ENCODE measurements at regions not wholly inside any gene's neighbourhood (a gene's known extent, or its start where the extent isn't known, plus 50 kb on each side); places are given as distances from the start of the nearest gene placed in this dataset.
A peak's percentile ranks its signal among the peaks of the same experiment; 100 is the strongest.

GRCh38 chr3:113156816-113157333 lies 54.5 kb upstream of the BOC start:
- Histone ChIP-seq H3K4me3 (ENCODE audit: low read length in 2 of 2) (no peak overlapping the region), H4K8ac (ENCODE audit: low read depth, low read length) (no peak overlapping the region), H4K91ac (ENCODE audit: low read depth, low read length, poor library complexity) (no peak overlapping the region), H2BK15ac (ENCODE audit: low read length) (no peak overlapping the region), H2BK12ac (ENCODE audit: low read length) (no peak overlapping the region), H3K23ac (ENCODE audit: low read depth, low read length, poor library complexity) (no peak overlapping the region), H3K79me1 (ENCODE audit: low read depth, low read length) (no peaks in the 10 kb centered on the region), H3K14ac (ENCODE audit: low read length) (no peak overlapping the region), H2BK120ac (ENCODE audit: low read depth, low read length) (no peak overlapping the region), H3K4me1 (ENCODE audit: control insufficient read depth in 2 of 2, insufficient read depth in 1 of 2, low read depth in 1 of 2, low read length in 2 of 2) (peaks cover 1 to 11% of the 10 kb centered on the region in 2 donors), H3K36me3 (replicated peaks in 1 of 2; ENCODE audit: control insufficient read depth in 2 of 2, insufficient read depth in 2 of 2, low read length in 2 of 2) (no peaks in the 10 kb centered on the region), H2AK5ac (ENCODE audit: low read depth, low read length) (no peak overlapping the region), H2BK5ac (ENCODE audit: low read length) (no peak overlapping the region), H3K9me3 (replicated peaks in 1 of 2; ENCODE audit: control insufficient read depth in 2 of 2, insufficient read depth in 1 of 2, low read depth in 1 of 2, low read length in 2 of 2) (no peaks in the 10 kb centered on the region), H3K4me2 (ENCODE audit: insufficient read depth, low read length, poor library complexity, severe bottlenecking) (no peak overlapping the region), H3K18ac (ENCODE audit: low read length) (no peak overlapping the region), H3K4ac (ENCODE audit: low read length) (no peak overlapping the region), H3K9ac (ENCODE audit: low read depth, low read length, poor library complexity) (no peak overlapping the region), H3K27ac (replicated peaks; ENCODE audit: low read length) (no peak overlapping the region), H2AFZ (ENCODE audit: low read length) (no peak overlapping the region), H3K27me3 (ENCODE audit: control insufficient read depth in 3 of 3, insufficient read depth in 3 of 3, low read depth in 1 of 3, low read length in 3 of 3) (no peaks in the 10 kb centered on the region)
- no CpG with 5 or more reads among the region's 2 CpGs for WGBS, 2 donors (ENCODE audit: extremely low coverage in 2 of 2, insufficient read length in 2 of 2, insufficient replicate concordance in 1 of 2)
- no peak for DNase-seq (ENCODE audit: low spot score)

- Histone ChIP-seq H3K4me1 (ENCODE audit: control insufficient read depth in 2 of 2, insufficient read depth in 1 of 2, low read depth in 1 of 2, low read length in 2 of 2) (peaks cover 0 to 5% of the 10 kb centered on the region in 2 donors), H2BK12ac (ENCODE audit: low read length) (no peak overlapping the region), H3K9me3 (replicated peaks in 1 of 2; ENCODE audit: control insufficient read depth in 2 of 2, insufficient read depth in 1 of 2, low read depth in 1 of 2, low read length in 2 of 2) (no peaks in the 10 kb centered on the region), H4K8ac (ENCODE audit: low read depth, low read length) (no peak overlapping the region), H2BK5ac (ENCODE audit: low read length) (no peak overlapping the region), H4K91ac (ENCODE audit: low read depth, low read length, poor library complexity) (no peak overlapping the region), H2BK120ac (ENCODE audit: low read depth, low read length) (no peak overlapping the region), H2BK15ac (ENCODE audit: low read length) (no peak overlapping the region), H3K27me3 (ENCODE audit: control insufficient read depth in 3 of 3, insufficient read depth in 3 of 3, low read depth in 1 of 3, low read length in 3 of 3) (no peaks in the 10 kb centered on the region), H3K4me2 (ENCODE audit: insufficient read depth, low read length, poor library complexity, severe bottlenecking) (no peak overlapping the region), H3K4ac (ENCODE audit: low read length) (no peak overlapping the region), H3K23ac (ENCODE audit: low read depth, low read length, poor library complexity) (no peak overlapping the region), H3K79me1 (ENCODE audit: low read depth, low read length) (no peaks in the 10 kb centered on the region), H3K18ac (ENCODE audit: low read length) (no peak overlapping the region), H3K4me3 (ENCODE audit: low read length in 2 of 2) (no peak overlapping the region), H2AFZ (ENCODE audit: low read length) (peak overlapping the region; percentile 58), H3K14ac (ENCODE audit: low read length) (no peak overlapping the region), H3K36me3 (replicated peaks in 1 of 2; ENCODE audit: control insufficient read depth in 2 of 2, insufficient read depth in 2 of 2, low read length in 2 of 2) (no peaks in the 10 kb centered on the region), H3K27ac (replicated peaks; ENCODE audit: low read length) (no peak overlapping the region), H3K9ac (ENCODE audit: low read depth, low read length, poor library complexity) (no peak overlapping the region), H2AK5ac (ENCODE audit: low read depth, low read length) (no peak overlapping the region)
- no CpG with 5 or more reads among the region's 3 CpGs for WGBS, 2 donors (ENCODE audit: extremely low coverage in 2 of 2, insufficient read length in 2 of 2, insufficient replicate concordance in 1 of 2)
- no peak for DNase-seq (ENCODE audit: low spot score)
Observed at GRCh38 chr3:113157408-113158030, 53.8 kb upstream of the BOC start.

- Histone ChIP-seq H3K4me1 (ENCODE audit: control insufficient read depth in 2 of 2, insufficient read depth in 1 of 2, low read depth in 1 of 2, low read length in 2 of 2) (peaks cover 0 to 5% of the 10 kb centered on the region in 2 donors), H2BK15ac (ENCODE audit: low read length) (no peak overlapping the region), H2BK5ac (ENCODE audit: low read length) (no peak overlapping the region), H2BK12ac (ENCODE audit: low read length) (no peak overlapping the region), H3K36me3 (replicated peaks in 1 of 2; ENCODE audit: control insufficient read depth in 2 of 2, insufficient read depth in 2 of 2, low read length in 2 of 2) (no peaks in the 10 kb centered on the region), H2BK120ac (ENCODE audit: low read depth, low read length) (no peak overlapping the region), H2AFZ (ENCODE audit: low read length) (no peak overlapping the region), H3K79me1 (ENCODE audit: low read depth, low read length) (no peaks in the 10 kb centered on the region), H3K14ac (ENCODE audit: low read length) (no peak overlapping the region), H4K91ac (ENCODE audit: low read depth, low read length, poor library complexity) (no peak overlapping the region), H3K4me2 (ENCODE audit: insufficient read depth, low read length, poor library complexity, severe bottlenecking) (no peak overlapping the region), H2AK5ac (ENCODE audit: low read depth, low read length) (no peak overlapping the region), H3K18ac (ENCODE audit: low read length) (no peak overlapping the region), H4K8ac (ENCODE audit: low read depth, low read length) (no peak overlapping the region), H3K27me3 (ENCODE audit: control insufficient read depth in 3 of 3, insufficient read depth in 3 of 3, low read depth in 1 of 3, low read length in 3 of 3) (no peaks in the 10 kb centered on the region), H3K9me3 (replicated peaks in 1 of 2; ENCODE audit: control insufficient read depth in 2 of 2, insufficient read depth in 1 of 2, low read depth in 1 of 2, low read length in 2 of 2) (no peaks in the 10 kb centered on the region), H3K27ac (replicated peaks; ENCODE audit: low read length) (no peak overlapping the region), H3K4me3 (ENCODE audit: low read length in 2 of 2) (no peak overlapping the region), H3K4ac (ENCODE audit: low read length) (no peak overlapping the region), H3K23ac (ENCODE audit: low read depth, low read length, poor library complexity) (no peak overlapping the region), H3K9ac (ENCODE audit: low read depth, low read length, poor library complexity) (no peak overlapping the region)
- WGBS, 2 donors (ENCODE audit: extremely low coverage in 2 of 2, insufficient read length in 2 of 2, insufficient replicate concordance in 1 of 2) = no CpG with 5 or more reads among the region's 4 CpGs
- DNase-seq (ENCODE audit: low spot score) = no peak
Observed at GRCh38 chr3:113158171-113158570, 53.2 kb upstream of the BOC start.

Data from neuronal stem cell (in vitro differentiated cells).